ENCODE measurements at regions not wholly inside any gene's neighbourhood (a gene's known extent, or its start where the extent isn't known, plus 50 kb on each side); places are given as distances from the start of the nearest gene placed in this dataset.
"Not testable (repeated sequence)": the region's sequence is repeated elsewhere in the genome, so short reads cannot be mapped to it uniquely, and the experiment has no call there.

DNA sequence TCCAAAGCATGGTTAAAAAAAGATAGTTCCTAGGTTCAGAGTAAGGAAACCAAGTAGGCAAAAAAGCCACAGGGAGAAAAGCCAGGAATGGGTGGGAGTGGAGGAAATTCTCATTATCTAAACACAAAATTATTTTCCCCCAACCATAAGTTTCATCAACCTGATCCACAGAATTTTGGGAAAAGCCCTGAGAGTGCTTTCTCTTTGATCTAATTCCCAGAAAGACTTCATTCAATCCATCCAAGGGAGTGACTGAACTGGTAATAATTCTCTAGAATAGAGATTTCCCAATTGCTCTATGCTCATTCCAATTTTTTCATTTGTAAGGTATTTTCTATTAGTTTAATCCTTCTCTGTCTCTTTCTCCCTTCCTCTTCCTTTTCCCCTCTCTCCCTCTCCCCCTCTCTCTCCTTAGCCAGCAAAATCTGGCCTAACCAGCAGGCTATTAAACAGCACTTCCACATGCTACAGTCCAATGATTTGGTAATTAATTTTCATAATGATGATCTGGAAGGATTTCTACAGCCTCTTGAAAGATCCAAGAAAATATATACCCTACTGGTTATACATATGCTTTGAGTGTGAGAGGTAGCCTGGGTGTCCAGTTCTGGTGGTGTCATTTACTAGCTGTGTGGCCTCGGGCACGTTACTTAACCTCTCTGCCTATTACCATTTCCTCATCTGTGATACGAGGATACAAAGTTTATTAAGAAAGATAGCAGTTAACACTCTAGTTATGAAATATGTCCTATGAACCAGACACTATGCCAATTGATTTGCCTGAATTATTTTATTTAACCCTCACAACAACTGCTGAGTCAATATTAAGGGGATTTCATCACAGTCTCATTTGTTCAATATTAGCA is 251.5 kb upstream of the RASGEF1B start:
- DNase-seq (ENCODE audit: low read depth) = no peak

GRCh38 chr4:81722290-81722851 is 250.7 kb upstream of the RASGEF1B start:
- no peak for DNase-seq (ENCODE audit: low read depth)

DNA sequence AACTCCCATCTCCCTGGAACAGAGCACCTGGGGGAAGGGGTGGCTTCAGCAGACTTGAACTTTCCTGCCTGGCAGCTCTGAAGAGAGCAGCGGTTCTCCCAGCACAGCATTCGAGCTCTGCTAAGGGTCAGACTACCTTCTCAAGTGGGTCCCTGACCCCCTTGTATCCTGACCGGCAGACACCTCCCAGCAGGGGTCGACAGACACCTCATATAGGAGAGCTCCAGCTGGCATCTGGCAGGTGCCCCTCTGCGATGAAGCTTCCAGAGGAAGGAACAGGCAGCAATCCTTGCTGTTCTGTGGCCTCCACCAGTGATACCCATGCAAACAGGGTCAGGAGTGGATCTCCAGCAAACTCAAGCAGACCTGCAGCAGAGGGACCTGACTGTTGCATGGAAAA is 244.1 kb upstream of the RASGEF1B start:
- DNase-seq (ENCODE audit: low read depth) = no peak

DNA sequence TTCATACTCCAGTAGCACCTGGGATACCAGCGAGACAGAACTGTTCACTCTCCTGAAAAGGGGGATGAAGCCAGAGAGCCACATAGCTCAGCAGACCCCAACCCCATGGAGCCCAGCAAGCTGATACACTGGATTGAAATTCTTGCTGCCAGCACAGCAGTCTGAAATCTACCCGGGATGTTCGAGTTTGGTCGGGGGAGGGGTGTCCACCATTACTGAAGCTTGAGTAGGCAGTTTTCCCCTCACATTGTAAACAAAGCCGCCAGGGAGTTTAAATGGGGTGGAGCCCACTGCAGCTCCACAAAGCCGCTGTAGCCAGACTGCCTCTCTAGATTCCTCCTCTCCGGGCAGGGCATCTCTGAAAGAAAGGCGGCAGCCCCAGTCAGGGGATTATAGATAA is 243.7 kb upstream of the RASGEF1B start:
- DNase-seq (ENCODE audit: low read depth) = not testable (repeated sequence)

GRCh38 chr4:81714291-81714690 is 242.6 kb upstream of the RASGEF1B start:
- DNase-seq (ENCODE audit: low read depth) = no peak

- no peak for DNase-seq (ENCODE audit: low read depth)
Measured at GRCh38 chr4:81712714-81713113, 241.0 kb upstream of the RASGEF1B start.

DNA sequence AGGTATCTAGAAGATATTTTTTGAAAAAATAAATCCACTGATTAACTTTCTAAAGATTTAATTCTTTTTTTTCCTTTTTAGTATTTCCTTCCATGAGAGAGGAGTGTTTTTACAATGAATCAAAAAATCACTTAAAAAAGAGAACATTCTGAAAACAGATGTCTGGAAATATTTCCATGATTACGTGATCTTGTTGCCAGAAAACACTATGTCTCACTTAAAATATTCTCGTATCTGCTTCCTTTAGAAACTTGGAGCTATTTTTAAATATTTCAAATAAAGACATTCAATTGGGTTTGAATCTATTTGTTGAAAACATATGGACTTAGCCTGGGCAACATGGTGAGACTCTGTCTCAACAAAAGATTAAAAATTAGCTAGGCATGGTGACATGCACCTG is 232.8 kb upstream of the RASGEF1B start:
- no peak for DNase-seq (ENCODE audit: low read depth)

DNA sequence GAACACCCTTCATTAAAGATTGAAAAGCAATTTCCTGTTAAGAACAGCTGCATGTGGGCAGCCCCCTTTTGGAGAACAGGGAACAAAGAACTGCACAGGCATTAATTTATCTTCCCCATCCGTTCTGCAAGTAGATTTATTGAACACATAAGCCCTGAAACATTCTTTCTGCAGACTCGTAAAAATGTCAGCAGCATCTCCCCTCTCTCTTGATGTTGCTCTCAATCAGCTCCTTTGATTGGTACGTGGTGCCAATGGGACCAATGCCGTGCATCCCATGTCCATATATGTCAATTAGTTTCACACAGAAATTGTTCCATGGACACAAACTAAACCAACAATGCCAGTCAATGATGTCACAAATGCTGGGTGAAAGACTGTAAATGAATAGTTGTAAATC is 228.5 kb upstream of the RASGEF1B start:
- no peak for DNase-seq (ENCODE audit: low read depth)

DNA sequence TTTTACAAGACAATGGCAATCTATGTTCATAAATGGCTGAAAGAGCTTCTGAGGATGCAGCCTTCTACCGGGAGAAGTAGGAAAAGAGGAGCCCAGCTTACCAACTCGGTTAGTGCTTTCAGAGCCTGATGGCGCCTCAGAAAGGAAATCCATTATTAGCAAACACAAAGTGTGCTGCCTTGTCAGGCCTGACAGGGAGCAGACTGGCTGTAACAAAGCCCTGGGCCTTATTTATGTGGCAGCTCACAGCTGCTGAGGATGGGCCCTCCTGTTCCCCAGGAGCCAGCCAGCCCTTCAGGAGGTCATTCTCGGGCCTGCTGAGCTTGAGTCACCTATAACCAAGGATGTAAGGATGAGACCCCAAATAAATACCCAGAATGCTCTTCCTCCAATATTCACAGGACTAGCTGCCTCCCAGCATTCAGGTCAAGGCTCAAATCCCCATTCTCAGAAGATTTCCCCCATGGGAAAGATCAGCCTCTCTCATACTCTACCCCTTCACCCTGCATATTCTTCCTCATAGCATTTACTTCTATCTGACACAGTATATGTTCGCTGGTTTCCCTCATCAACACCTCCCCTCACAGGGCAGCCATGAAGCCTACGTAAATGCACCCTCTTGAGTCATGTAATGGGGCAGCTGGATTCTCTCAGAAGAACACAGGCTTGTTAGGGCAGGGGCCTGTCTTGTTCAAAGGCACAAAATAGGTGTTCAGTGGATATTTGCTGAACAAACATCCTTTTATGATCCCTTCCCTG is 227.0 kb upstream of the RASGEF1B start:
- DNase-seq (ENCODE audit: low read depth) = no peak

DNA sequence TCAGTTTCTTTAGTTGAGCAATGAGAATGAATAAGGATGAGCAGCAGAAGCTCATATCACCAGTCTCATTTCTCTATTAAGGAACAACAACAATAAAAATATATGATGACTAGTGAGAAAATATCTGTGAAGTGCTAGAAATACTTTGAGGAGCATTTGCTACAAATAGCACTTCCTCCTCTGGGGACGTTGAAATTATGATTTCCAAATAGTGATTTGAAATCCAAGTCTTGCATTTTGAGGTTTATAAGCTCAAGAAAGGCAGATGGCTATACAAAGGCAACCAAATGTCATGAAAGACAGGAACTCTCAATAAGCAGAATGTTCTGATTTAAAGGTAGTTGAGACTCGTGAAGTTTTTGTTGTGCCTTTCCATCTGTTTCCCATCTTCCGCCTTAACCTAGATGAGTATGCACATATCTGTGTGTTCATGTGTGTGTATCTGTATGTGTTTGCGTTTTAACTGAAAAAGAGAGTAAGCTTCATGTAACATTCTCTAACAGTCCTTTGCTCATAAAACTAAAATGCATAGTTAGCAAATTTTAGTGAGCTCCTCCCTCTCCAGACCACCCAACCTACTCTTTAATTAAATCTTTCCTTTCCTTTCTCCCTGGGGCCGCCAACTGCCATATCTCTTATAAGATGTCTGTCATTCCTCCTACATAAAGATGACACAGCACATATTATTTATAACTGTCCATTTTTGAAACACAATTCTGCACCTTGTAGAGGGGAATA is 222.6 kb upstream of the RASGEF1B start:
- DNase-seq (ENCODE audit: low read depth) = no peak

GRCh38 chr4:81690871-81691270 is 219.2 kb upstream of the RASGEF1B start:
- no peak for DNase-seq (ENCODE audit: low read depth)

GRCh38 chr4:81688085-81688484 is 216.4 kb upstream of the RASGEF1B start:
- DNase-seq (ENCODE audit: low read depth) = no peak

DNA sequence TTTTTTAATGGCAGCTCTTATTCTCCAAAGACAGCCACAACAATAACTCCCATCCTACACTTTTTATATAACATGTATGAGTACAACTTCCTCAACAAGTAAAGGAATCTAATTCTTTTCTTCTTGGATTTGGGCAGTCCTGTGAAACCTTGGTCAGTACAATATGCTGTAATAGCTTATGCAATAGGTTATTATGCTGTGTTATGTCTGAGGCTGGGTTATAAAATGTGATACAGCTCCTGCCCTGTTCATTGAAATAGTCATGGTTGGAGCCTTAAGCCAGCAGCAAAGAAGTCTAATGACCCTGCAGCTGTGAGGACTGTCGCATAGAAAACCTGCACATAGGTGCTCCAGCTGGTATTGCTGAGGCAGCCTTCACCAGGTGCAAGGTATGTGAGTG is 215.8 kb upstream of the RASGEF1B start:
- DNase-seq (ENCODE audit: low read depth) = no peak

- DNase-seq (ENCODE audit: low read depth) = no peak
Measured at GRCh38 chr4:81685104-81685503, 213.4 kb upstream of the RASGEF1B start.

DNA sequence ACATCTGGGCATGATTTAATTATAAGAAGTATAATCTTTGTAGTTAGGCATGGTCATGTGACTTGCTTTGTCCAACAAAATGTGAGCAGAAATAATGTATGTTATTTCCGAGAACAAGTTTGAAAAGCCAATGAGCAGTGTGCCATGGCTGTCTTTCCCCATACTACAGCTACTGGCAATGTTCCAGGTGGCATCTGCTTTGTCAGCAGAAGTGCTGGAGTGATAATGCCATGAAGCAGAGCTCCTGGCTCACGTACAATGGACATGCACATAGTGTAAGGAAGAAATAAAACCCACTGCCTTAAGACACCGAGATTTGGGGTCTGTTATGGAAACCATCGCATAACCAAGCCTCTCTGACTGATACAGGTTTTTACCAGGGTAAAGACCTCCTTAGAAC is 212.6 kb upstream of the RASGEF1B start:
- DNase-seq (ENCODE audit: low read depth) = no peak

DNA sequence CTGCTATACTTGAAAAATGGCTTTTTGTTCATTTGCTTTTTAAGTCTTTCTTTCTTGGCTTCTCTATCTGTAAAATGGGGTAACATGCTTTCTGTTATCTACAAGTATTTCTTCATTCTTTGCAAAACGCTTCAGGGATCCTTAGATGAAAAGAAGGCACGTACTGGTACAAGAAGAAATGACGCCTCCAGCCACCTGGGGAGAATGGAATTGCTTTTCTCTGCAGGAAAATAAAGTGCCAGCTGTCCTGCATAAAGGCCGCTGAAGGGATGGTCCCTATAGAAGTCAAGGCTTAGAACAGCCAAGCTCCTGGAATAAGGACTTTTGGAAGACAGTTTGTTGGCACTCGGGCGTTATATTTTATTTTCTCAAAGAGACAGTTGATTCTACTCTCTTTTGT is 210.8 kb upstream of the RASGEF1B start:
- DNase-seq (ENCODE audit: low read depth) = no peak

DNA sequence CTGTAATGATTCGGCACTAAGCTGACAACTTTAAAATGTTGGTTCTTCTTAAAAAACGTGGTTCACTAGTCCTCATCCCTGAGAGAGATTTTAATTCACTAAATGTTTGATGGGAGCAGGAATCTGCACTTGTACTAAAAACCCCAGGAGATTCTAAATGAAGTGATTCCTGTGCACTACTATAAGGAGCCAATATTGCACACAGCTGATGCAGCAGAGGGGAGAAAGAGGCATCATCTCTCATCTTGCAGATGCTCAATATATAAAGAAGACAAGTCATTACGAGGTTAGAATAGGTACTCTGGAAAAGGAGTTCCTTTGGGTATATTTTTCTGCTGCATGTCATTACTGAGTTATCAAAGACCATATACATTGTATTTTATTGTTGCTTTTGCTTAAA is 207.6 kb upstream of the RASGEF1B start:
- no peak for DNase-seq (ENCODE audit: low read depth)

DNA sequence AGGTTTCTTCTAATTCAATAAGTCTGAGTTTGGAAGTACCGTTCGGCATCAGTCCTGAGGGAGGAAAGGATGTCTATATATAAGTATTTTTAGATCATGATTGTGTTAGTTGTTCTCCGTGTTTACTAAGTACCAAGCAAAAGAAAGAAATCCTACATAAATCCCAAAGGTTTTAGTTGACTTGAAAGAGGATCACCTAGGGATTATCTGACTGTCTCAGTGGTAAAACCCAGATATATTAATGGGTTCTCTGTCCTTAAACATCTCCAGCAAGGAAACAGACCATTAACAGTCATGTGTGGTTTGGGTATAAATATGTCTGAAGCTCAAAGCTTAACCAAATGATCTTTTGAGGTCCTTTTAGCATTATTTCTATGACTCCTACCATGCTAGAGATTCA is 207.1 kb upstream of the RASGEF1B start:
- DNase-seq (ENCODE audit: low read depth) = no peak

DNA sequence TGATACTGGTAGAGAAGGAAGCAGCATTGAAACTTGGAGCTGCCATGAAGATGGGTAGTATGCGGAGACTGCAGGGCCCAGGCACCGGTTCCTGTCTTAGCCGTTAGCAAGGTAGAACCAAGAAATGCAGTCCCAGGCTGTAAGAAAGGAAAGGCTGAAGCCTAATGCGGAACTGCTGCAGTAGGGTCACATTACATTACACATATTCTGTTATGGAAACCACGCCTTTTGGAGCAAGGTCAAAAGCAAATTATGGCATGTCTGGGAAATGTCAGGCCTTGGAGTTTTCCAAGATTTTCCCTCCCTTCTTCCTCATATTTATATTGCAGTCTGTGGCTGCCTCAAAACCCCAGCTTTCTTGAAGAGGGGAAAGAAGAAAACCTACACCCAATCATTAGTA is 204.8 kb upstream of the RASGEF1B start:
- no peak for DNase-seq (ENCODE audit: low read depth)

GRCh38 chr4:81675791-81676393 is 204.2 kb upstream of the RASGEF1B start:
- DNase-seq (ENCODE audit: low read depth) = no peak

DNA sequence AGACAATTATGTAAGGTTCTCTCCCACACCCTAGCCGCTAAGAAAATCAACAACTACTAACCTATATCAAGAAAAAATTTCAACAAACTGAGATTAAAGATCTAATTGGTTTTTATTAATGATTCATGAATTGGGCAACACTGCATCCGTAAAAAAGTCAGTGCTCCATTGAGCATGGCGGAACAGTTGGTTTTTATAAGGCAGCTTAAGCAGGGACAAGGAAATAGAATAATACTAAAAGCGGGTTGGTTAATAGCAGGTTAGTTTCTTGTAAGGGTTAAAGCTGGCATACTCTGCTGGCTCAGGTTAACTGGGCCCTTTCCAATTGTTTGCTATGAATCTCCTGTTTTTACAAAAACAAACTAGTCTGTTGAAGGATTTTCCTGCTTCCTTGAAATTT is 202.3 kb upstream of the RASGEF1B start:
- no peak for DNase-seq (ENCODE audit: low read depth)

- not testable (repeated sequence) for DNase-seq (ENCODE audit: low read depth)
Measured at GRCh38 chr4:81668328-81668727, 196.6 kb upstream of the RASGEF1B start.
